Mucosa of descending colon (tissue), 3 donors: ENCODE measurements at regions not wholly inside any gene's neighbourhood (a gene's known extent, or its start where the extent isn't known, plus 50 kb on each side); places are given as distances from the start of the nearest gene placed in this dataset.

Experiments used
- ATAC-seq: fragments of 200-7000 bp; cut with Tn5 transposase; one replicate; pipeline ENCODE4 v1.9.1; 2020; ENCODE audit warnings: mild to moderate bottlenecking, moderate library complexity
- DNase-seq, 3 donors: peaks; one replicate each; pipeline ENCODE4 v3.0.0-alpha.2; 2020
- H3K36me3 ChIP-seq: fragments of 200-600 bp; one replicate; pipeline ENCODE4 v1.8.0; 2021; ENCODE audit warnings: low read depth, mild to moderate bottlenecking
- H3K4me1 ChIP-seq: fragments of 200-600 bp; one replicate; pipeline ENCODE4 v1.8.0; 2021; ENCODE audit warnings: low read depth, mild to moderate bottlenecking
- H3K4me3 ChIP-seq: fragments of 200-600 bp; one replicate; pipeline ENCODE4 v1.8.0; 2021; ENCODE audit warnings: mild to moderate bottlenecking
- H3K9me3 ChIP-seq: fragments of 200-600 bp; one replicate; pipeline ENCODE4 v1.8.0; 2021; ENCODE audit warnings: mild to moderate bottlenecking
- CTCF ChIP-seq: fragments of 200-600 bp; IDR thresholded peaks from one replicate; pipeline ENCODE4 v1.8.0; 2022; ENCODE audit warnings: antibody characterized with exemption, mild to moderate bottlenecking
- intact Hi-C, 2 donors: fragments of 100-400 bp; cut with DNase I in 1 of 2; cut with micrococcal nuclease in 1 of 2; formaldehyde crosslinking; loops; one replicate each; pipeline versions ENCODE4 v1.11.0 to v1.11.1; 2022; cut with DNase I, micrococcal nuclease
- donor health status: DM: no; HTN: no; CAD: no; lungs with moderate emphysema.
- donor health status: DM: no; HTN: no; CAD: no.
- donor health status: DM: no; HTN: yes; CAD: no.

DNA sequence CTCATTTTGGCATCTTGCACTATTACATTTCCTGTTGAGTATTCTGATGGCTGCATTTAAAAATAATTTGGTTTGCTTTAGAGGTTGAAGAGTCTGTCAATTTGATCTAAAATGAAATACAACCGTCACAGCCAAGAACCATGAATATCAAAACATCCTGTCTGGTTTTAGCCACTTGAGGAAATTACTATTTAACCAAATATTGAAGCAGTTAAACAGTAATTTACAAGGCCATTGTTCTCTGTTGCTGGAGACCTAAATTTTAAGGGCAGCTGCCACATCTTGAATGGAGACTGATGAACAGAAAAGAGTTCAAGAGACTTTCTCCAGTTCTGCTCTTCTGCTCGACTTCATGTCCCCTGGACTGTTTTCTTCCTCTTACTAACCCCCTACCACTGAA is 549.4 kb downstream of the LRRC70 start:
- Histone ChIP-seq H3K4me3 (no peak overlapping the region), H3K36me3 (no peaks in the 10 kb centered on the region), H3K9me3 (peaks cover 5% of the 10 kb centered on the region), H3K4me1 (no peaks in the 10 kb centered on the region)
- intact Hi-C loops, result no loop called here
- no peak for TF ChIP-seq CTCF
- DNase-seq, result no peak
- ATAC-seq, result no peak

DNA sequence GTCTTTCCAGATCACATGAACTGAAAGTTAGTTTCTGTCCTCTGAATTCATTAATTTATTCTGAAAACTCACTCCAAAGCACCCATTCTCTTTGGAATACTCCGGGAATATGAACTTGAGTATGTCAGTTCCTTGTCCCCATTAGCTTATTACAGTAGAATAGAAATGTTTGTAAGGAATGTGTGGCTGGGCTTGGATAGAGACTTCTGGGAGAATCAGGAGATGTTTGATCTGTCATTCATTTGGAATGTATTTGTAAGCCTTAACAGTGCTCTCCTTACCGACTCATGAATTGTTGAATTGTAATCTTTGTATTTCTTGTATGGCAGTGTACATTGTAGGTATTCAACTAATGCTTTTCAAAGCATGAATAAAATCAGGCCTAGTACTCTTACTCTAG is 548.4 kb downstream of the LRRC70 start:
- Histone ChIP-seq H3K4me1 (no peaks in the 10 kb centered on the region), H3K4me3 (no peak overlapping the region), H3K9me3 (peaks cover 4% of the 10 kb centered on the region), H3K36me3 (no peaks in the 10 kb centered on the region)
- ATAC-seq (no peak), DNase-seq (no peak)
- intact Hi-C loops, result no loop called here
- TF ChIP-seq CTCF, result no peak

DNA sequence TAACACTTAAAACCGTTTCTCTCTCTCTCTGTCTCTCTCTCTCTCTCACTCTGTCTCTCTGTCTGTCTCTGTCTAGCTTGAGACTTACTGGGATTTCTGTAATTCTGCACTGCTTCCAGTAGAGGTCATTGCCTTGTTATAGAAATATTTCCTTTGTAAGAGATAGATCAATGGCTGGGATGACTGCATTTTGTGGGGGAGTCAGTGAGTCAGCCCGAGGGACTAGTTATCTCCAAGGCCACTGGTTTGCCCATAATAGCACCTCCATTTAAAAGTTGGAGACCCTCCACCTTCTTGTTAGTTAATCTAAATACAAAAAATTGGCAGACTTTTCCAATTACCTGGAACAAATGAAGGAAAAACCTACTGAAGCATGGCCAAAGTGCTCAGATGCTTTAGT is 547.2 kb downstream of the LRRC70 start:
- no peak for ATAC-seq
- Histone ChIP-seq H3K4me1 (no peaks in the 10 kb centered on the region), H3K36me3 (no peaks in the 10 kb centered on the region), H3K4me3 (no peak overlapping the region), H3K9me3 (no peaks in the 10 kb centered on the region)
- intact Hi-C loops, result no loop called here
- no peak for DNase-seq
- no peak for TF ChIP-seq CTCF

- intact Hi-C loops, result no loop called here
- Histone ChIP-seq H3K36me3 (no peaks in the 10 kb centered on the region), H3K4me3 (no peak overlapping the region), H3K4me1 (no peaks in the 10 kb centered on the region), H3K9me3 (no peaks in the 10 kb centered on the region)
- no peak for TF ChIP-seq CTCF
- DNase-seq (no peak), ATAC-seq (no peak)
These were observed 546.8 kb downstream of the LRRC70 start for GRCh38 chr5:63125392-63125791.

GRCh38 chr5:63124266-63124665 is 545.6 kb downstream of the LRRC70 start:
- DNase-seq (no peak), ATAC-seq (no peak)
- Histone ChIP-seq H3K9me3 (no peaks in the 10 kb centered on the region), H3K4me3 (no peak overlapping the region), H3K4me1 (no peaks in the 10 kb centered on the region), H3K36me3 (no peaks in the 10 kb centered on the region)
- no peak for TF ChIP-seq CTCF
- intact Hi-C loops, result no loop called here

- ATAC-seq (no peak), DNase-seq (no peak)
- Histone ChIP-seq H3K9me3 (peaks cover 8% of the 10 kb centered on the region), H3K4me1 (no peaks in the 10 kb centered on the region), H3K4me3 (no peak overlapping the region), H3K36me3 (no peaks in the 10 kb centered on the region)
- intact Hi-C loops, result no loop called here
- TF ChIP-seq CTCF, result no peak
These were observed 542.9 kb downstream of the LRRC70 start for GRCh38 chr5:63121471-63121870.
